Thyroid gland (tissue), 4 donors: ENCODE measurements at regions not wholly inside any gene's neighbourhood (a gene's known extent, or its start where the extent isn't known, plus 50 kb on each side); places are given as distances from the start of the nearest gene placed in this dataset.

Experiments
- DNase-seq, 2 donors: peaks; one replicate each; pipeline ENCODE4 v3.0.0-alpha.2; 2019
- H3K27ac ChIP-seq, 3 donors: fragments of 200-600 bp; sonication (generic); 1 replicate in 2 of 3; 2 replicates in 1 of 3; pipeline ENCODE4 v1.5.1; 2016 to 2019; ENCODE audit warnings: mild to moderate bottlenecking in 1 of 3, moderate library complexity in 1 of 3
- H3K27me3 ChIP-seq: fragments of 200-600 bp; sonication (generic); one replicate; pipeline ENCODE4 v1.5.1; 2019
- H3K36me3 ChIP-seq, 2 donors: fragments of 200-600 bp; sonication (generic); one replicate each; pipeline ENCODE4 v1.5.1; 2016 to 2019
- H3K4me1 ChIP-seq, 2 donors: fragments of 200-600 bp; sonication (generic); one replicate each; pipeline ENCODE4 v1.5.1; 2017 to 2019
- H3K4me3 ChIP-seq, 3 donors: fragments of 200-600 bp; sonication (generic); replicated peaks in 1 of 3; 1 replicate in 2 of 3; 2 replicates in 1 of 3; pipeline ENCODE4 v1.5.1; 2016; ENCODE audit warnings: mild to moderate bottlenecking in 1 of 3
- H3K9me3 ChIP-seq: fragments of 200-600 bp; sonication (generic); one replicate; pipeline ENCODE4 v1.5.1; 2017
- POLR2A ChIP-seq, 2 donors: fragments of 450-650 bp; IDR thresholded peaks; one replicate each; pipeline ENCODE4 v1.6.1; 2017; ENCODE audit warnings: antibody characterized with exemption in 2 of 2, mild to moderate bottlenecking in 2 of 2, moderate library complexity in 1 of 2
- WGBS, 2 donors: methylation state at CpG; one replicate each; pipeline ENCODE4 v1.1.5; 2017; 5-methylcytosine and 5-hydroxymethylcytosine counted together
- intact Hi-C: fragments of 100-400 bp; cut with DNase I; formaldehyde crosslinking; loops from one replicate; pipeline ENCODE4 v1.15.1; 2023
- TF ChIP-seq, protein P1 (sequence below), 6 experiments: fragments of 200-600 bp in 3 of 6; fragments of 450-650 bp in 3 of 6; sonication (generic) in 3 of 6; IDR thresholded peaks; one replicate each; pipeline ENCODE4 v1.5.1; 2016 to 2019; ENCODE audit warnings: antibody characterized with exemption in 6 of 6, mild to moderate bottlenecking in 2 of 6, inconsistent platforms in 1 of 6, moderate library complexity in 1 of 6

DNA sequence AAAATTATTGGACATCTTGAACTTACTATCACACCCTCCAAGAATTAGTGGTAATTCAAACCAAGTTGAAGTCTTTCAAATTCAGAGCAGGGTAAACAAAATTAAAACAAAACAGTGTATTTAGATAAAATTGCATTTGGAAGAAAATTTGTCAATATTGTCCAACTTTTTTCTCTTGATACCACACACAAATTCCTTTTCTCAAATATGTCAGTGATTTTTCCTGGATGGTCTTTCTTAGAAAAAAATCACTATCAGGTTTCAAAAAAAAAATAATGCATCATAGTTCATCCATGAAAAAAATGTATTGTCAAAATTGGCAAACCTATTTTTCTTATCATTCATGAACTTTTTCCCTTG lies 667.1 kb downstream of the TENT5A start:
- Histone ChIP-seq H3K4me3 (no peak overlapping the region), H3K9me3 (no peaks in the 10 kb centered on the region), H3K27ac (no peak overlapping the region), H3K4me1 (no peaks in the 10 kb centered on the region), H3K36me3 (no peaks in the 10 kb centered on the region), H3K27me3 (no peaks in the 10 kb centered on the region)
- no peak for TF ChIP-seq POLR2A (IDR thresholded peaks at IDR 0.05)
- TF ChIP-seq, protein P1, sequence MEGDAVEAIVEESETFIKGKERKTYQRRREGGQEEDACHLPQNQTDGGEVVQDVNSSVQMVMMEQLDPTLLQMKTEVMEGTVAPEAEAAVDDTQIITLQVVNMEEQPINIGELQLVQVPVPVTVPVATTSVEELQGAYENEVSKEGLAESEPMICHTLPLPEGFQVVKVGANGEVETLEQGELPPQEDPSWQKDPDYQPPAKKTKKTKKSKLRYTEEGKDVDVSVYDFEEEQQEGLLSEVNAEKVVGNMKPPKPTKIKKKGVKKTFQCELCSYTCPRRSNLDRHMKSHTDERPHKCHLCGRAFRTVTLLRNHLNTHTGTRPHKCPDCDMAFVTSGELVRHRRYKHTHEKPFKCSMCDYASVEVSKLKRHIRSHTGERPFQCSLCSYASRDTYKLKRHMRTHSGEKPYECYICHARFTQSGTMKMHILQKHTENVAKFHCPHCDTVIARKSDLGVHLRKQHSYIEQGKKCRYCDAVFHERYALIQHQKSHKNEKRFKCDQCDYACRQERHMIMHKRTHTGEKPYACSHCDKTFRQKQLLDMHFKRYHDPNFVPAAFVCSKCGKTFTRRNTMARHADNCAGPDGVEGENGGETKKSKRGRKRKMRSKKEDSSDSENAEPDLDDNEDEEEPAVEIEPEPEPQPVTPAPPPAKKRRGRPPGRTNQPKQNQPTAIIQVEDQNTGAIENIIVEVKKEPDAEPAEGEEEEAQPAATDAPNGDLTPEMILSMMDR (IDR thresholded peaks at IDR 0.05) = no peak
- intact Hi-C loops = no loop called here
- DNase-seq = no peak

DNA sequence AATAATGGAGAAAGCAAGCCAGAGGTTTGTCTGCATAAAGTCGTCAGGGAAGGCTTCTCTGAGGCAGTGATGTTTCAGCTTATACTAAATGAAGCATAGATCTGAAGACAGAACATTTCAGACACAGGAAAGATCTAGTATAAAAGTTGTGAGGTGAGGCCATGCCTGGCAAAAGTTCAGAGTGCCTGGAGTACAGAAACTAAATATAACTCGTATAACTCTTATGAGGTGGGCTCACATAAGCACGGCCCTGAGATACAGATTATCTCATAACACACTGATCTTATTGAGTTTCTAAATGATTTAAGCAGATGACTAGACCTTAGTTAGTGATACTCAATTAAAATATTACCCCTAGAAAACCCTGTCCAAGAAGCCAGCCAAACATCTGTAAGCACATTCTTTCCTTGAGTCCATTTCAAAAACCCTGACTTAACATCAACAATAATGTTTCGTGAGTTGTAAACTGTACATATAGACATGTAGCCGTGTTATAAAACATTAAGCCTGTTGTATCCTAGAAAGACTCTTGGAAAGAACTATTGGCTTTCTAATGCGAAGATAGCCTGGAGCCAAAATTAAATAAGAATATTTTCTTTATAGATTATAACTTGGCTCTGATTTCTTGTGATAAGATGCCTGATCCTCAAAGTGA lies 667.6 kb downstream of the TENT5A start:
- WGBS, 2 donors = 81% methylated on average over 6 of the region's 6 CpGs
- intact Hi-C loops = no loop called here
- Histone ChIP-seq H3K27ac (no peak overlapping the region), H3K27me3 (no peaks in the 10 kb centered on the region), H3K4me1 (no peaks in the 10 kb centered on the region), H3K4me3 (no peak overlapping the region), H3K36me3 (no peaks in the 10 kb centered on the region), H3K9me3 (no peaks in the 10 kb centered on the region)
- no peak for DNase-seq
- TF ChIP-seq POLR2A (IDR thresholded peaks at IDR 0.05) = no peak
- TF ChIP-seq, protein P1 (IDR thresholded peaks at IDR 0.05) = no peak

DNA sequence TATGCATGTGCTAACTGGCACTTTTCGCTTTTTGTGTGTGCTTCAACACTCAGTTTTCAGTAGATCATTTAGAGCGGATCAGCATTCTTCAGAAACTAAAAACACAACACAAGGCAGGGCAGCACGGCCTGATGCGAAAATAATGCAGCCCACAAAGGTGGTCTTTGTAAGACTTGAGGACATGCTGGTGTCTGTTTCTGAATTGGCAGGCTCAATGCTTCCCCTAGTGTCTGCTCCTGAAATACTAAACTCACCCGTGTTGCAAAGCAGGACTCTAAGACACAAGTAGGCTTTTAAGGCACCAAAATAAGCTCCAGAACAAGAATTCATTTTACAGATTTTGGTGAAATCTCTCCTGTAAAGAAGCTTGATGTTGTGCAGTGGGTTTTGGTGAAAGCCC lies 676.5 kb downstream of the TENT5A start:
- H3K9me3 ChIP-seq = no peaks in the 10 kb centered on the region
- intact Hi-C loops = no loop called here
- WGBS, 2 donors = 49 to 53% methylated on average over 5 of the region's 5 CpGs

DNA sequence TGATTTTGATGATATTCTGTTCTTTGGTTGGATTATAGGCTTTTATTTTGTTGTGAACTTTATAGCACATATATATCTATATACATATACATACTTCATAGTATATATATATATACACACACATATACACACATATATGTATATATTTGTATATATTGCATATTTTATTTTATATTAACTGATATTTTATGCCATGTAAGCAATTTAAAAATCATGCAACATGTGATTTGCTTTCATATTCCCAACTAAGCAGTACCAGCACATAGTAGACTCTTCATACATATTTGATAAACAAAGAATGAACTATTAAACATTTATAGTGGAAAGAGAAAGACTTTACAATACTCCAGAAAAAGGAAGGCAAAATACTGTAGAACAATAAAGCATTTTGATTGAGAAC lies 679.2 kb downstream of the TENT5A start:
- H3K27ac ChIP-seq = no peak overlapping the region
- no peak overlapping the region for H3K4me3 ChIP-seq
- H3K4me1 ChIP-seq = no peaks in the 10 kb centered on the region
- H3K27me3 ChIP-seq = no peaks in the 10 kb centered on the region
- TF ChIP-seq, protein P1 (IDR thresholded peaks at IDR 0.05) = no peak
- no peak for TF ChIP-seq POLR2A (IDR thresholded peaks at IDR 0.05)
- no peak for DNase-seq
- no peaks in the 10 kb centered on the region for H3K36me3 ChIP-seq
- intact Hi-C loops = no loop called here
- no peaks in the 10 kb centered on the region for H3K9me3 ChIP-seq

More for the DNA sequence above, 676.5 kb downstream of the TENT5A start:
- Histone ChIP-seq H3K27me3 (no peaks in the 10 kb centered on the region), H3K36me3 (no peaks in the 10 kb centered on the region), H3K4me1 (no peaks in the 10 kb centered on the region), H3K27ac (no peak overlapping the region), H3K4me3 (no peak overlapping the region)
- TF ChIP-seq, protein P1 (IDR thresholded peaks at IDR 0.05) = peak in 3 of 6 experiments; percentile 17 to 44 (median 23)
- TF ChIP-seq POLR2A (IDR thresholded peaks at IDR 0.05) = no peak
- DNase-seq = no peak

DNA sequence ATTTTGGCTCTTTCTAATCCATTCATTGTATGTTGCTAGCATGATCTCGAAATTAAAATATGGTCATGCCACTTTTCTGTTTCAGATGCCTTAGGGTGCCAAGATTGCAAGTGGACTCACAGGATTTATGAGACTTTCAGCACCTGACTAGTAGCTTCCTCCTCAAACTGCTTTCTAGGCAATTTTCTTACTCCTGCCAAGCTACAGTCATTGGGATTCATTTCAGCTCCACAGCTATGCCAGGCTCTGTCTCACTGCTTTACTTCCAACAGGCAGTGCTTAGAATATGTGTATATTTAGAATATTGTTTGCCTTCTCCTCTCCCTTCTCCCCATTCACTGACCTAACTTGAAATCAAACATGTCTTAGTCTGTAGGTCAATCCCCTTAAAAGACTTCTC lies 681.4 kb downstream of the TENT5A start:
- Histone ChIP-seq H3K9me3 (no peaks in the 10 kb centered on the region), H3K27me3 (no peaks in the 10 kb centered on the region), H3K36me3 (no peaks in the 10 kb centered on the region), H3K4me3 (no peak overlapping the region), H3K27ac (no peak overlapping the region), H3K4me1 (no peaks in the 10 kb centered on the region)
- no peak for TF ChIP-seq POLR2A (IDR thresholded peaks at IDR 0.05)
- no peak for DNase-seq
- WGBS, 2 donors = 83 to 97% methylated on average over 1 of the region's 1 CpG
- intact Hi-C loops = no loop called here

DNA sequence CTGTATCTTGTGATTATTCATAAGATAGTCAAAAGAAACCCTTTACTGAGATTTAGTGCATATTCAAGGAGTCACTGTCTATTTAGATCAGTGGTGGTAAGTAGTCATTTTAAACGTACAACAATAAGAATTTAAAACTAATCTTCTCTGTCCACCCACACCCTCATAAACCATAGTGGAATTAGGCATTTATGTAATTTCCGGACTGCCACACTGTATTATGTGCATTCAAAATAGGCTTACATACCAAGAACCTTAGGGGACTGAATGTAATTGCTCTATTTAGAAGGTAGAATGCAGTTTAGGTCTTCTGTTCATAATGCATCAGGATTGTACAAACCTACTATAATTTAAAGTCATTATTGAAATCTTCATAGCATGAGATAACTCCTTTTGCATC lies 685.4 kb downstream of the TENT5A start:
- TF ChIP-seq, protein P1 (IDR thresholded peaks at IDR 0.05) = no peak
- no peak for TF ChIP-seq POLR2A (IDR thresholded peaks at IDR 0.05)
- no peaks in the 10 kb centered on the region for H3K9me3 ChIP-seq
- DNase-seq = no peak
- WGBS, 2 donors = 82 to 83% methylated on average over 2 of the region's 2 CpGs
- no peak overlapping the region for H3K4me3 ChIP-seq
- H3K4me1 ChIP-seq = no peaks in the 10 kb centered on the region
- H3K27ac ChIP-seq = no peak overlapping the region
- no peaks in the 10 kb centered on the region for H3K27me3 ChIP-seq
- H3K36me3 ChIP-seq = no peaks in the 10 kb centered on the region
- intact Hi-C loops = no loop called here
